GM23338 (cell line): ENCODE measurements at regions not wholly inside any gene's neighbourhood (a gene's known extent, or its start where the extent isn't known, plus 50 kb on each side); places are given as distances from the start of the nearest gene placed in this dataset.

Experiments used
- ATAC-seq: fragments of 200-7000 bp; cut with Tn5 transposase; 3 replicates; pipeline ENCODE4 v1.9.1; 2020
- DNase-seq: peaks from one replicate; pipeline ENCODE4 v3.0.0-alpha.2; 2015; ENCODE audit warnings: low spot score
- H2AFZ ChIP-seq: fragments of 200-600 bp; sonication (generic); 2 replicates; pipeline ENCODE4 v1.8.0; 2016; ENCODE audit warnings: antibody characterized with exemption, mild to moderate bottlenecking, moderate library complexity
- H3F3A ChIP-seq: fragments of 200-600 bp; sonication (generic); replicated peaks from 2 replicates; pipeline ENCODE4 v1.8.0; 2017; ENCODE audit warnings: antibody characterized with exemption, mixed run types, low read depth
- H3K27ac ChIP-seq: fragments of 200-600 bp; sonication (generic); 2 replicates; pipeline ENCODE4 v1.6.1; 2016; ENCODE audit warnings: low read depth
- H3K27me3 ChIP-seq: fragments of 200-600 bp; sonication (generic); 2 replicates; pipeline ENCODE4 v1.8.0; 2016; ENCODE audit warnings: mild to moderate bottlenecking, mixed run types, moderate library complexity; ENCODE audit not compliant: insufficient read depth
- H3K36me3 ChIP-seq: fragments of 200-600 bp; sonication (generic); 2 replicates; pipeline ENCODE4 v1.8.0; 2016; ENCODE audit warnings: mild to moderate bottlenecking; ENCODE audit not compliant: insufficient read depth
- H3K4me1 ChIP-seq: fragments of 200-600 bp; sonication (generic); 2 replicates; pipeline ENCODE4 v1.8.0; 2016; ENCODE audit warnings: mild to moderate bottlenecking, moderate library complexity; ENCODE audit not compliant: insufficient read depth
- H3K4me2 ChIP-seq: fragments of 200-600 bp; sonication (generic); 2 replicates; pipeline ENCODE4 v1.7.1; 2017; ENCODE audit warnings: mixed run types
- H3K4me3 ChIP-seq: fragments of 200-600 bp; sonication (generic); 2 replicates; pipeline ENCODE4 v1.6.1; 2016; ENCODE audit warnings: mixed run types
- H3K79me2 ChIP-seq: fragments of 200-600 bp; sonication (generic); replicated peaks from 2 replicates; pipeline ENCODE4 v1.8.0; 2017; ENCODE audit warnings: mild to moderate bottlenecking; ENCODE audit not compliant: insufficient read depth
- H3K9me2 ChIP-seq: fragments of 200-600 bp; sonication (generic); 2 replicates; pipeline ENCODE4 v1.8.0; 2017; ENCODE audit not compliant: insufficient read depth
- H4K20me1 ChIP-seq: fragments of 200-600 bp; sonication (generic); replicated peaks from 2 replicates; pipeline ENCODE4 v1.8.0; 2017; ENCODE audit warnings: mild to moderate bottlenecking; ENCODE audit not compliant: insufficient read depth
- H3K27ac Mint-ChIP-seq: 2 replicates; pipeline ENCODE4 v1.8.0; 2020; ENCODE audit warnings: inconsistent platforms, mild to moderate bottlenecking, moderate library complexity, mixed read lengths
- H3K27me3 Mint-ChIP-seq: 3 replicates; pipeline ENCODE4 v1.8.0; 2022; ENCODE audit warnings: low read depth, mild to moderate bottlenecking, moderate library complexity, mixed read lengths, inconsistent platforms; ENCODE audit not compliant: insufficient read depth, poor library complexity
- H3K36me3 Mint-ChIP-seq: 3 replicates; pipeline ENCODE4 v1.8.0; 2021; ENCODE audit warnings: low read depth, mild to moderate bottlenecking, inconsistent platforms, moderate library complexity, mixed read lengths
- H3K4me1 Mint-ChIP-seq: 3 replicates; pipeline ENCODE4 v1.8.0; 2020; ENCODE audit warnings: mild to moderate bottlenecking, inconsistent platforms, mixed read lengths
- H3K4me3 Mint-ChIP-seq: 3 replicates; pipeline ENCODE4 v1.8.0; 2021; ENCODE audit warnings: moderate library complexity, mild to moderate bottlenecking, inconsistent platforms, mixed read lengths
- H3K9me3 Mint-ChIP-seq: 3 replicates; pipeline ENCODE4 v1.8.0; 2020; ENCODE audit warnings: moderate library complexity, mild to moderate bottlenecking, inconsistent platforms, mixed read lengths
- CREB1 ChIP-seq: fragments of 250-450 bp; sonication (Bioruptor Pico); IDR thresholded peaks from 2 replicates; pipeline ENCODE4 v1.5.0; 2020; ENCODE audit warnings: low read depth, mild to moderate bottlenecking, moderate library complexity
- EZH2 ChIP-seq: fragments of 200-600 bp; sonication (generic); IDR thresholded peaks from one replicate; pipeline ENCODE4 v1.8.0; 2017; ENCODE audit warnings: antibody characterized with exemption, mild to moderate bottlenecking, low read depth; ENCODE audit not compliant: unreplicated experiment
- JUNB ChIP-seq: IDR thresholded peaks from one replicate; pipeline ENCODE4 v1.6.1; 2016; ENCODE audit warnings: antibody characterized with exemption; ENCODE audit not compliant: unreplicated experiment
- STAT1 ChIP-seq: IDR thresholded peaks from one replicate; pipeline ENCODE4 v1.6.1; 2016; ENCODE audit warnings: antibody characterized with exemption; ENCODE audit not compliant: unreplicated experiment
- ZNF114 ChIP-seq: fragments of 250-450 bp; sonication (Bioruptor Pico); IDR thresholded peaks from 2 replicates; pipeline ENCODE4 v1.5.0; 2020; ENCODE audit warnings: mild to moderate bottlenecking, moderate library complexity
- ZNF331 ChIP-seq: fragments of 250-450 bp; sonication (Bioruptor Pico); IDR thresholded peaks from 2 replicates; pipeline ENCODE4 v1.5.0; 2020; ENCODE audit warnings: low read depth, mild to moderate bottlenecking, moderate library complexity
- TF ChIP-seq, protein P1 (sequence below), 2 experiments: fragments of 200-600 bp in 1 of 2; sonication (generic) in 1 of 2; conservative IDR thresholded peaks; 2 replicates each; pipeline versions ENCODE4 v1.5.1 to v1.6.1; 2016 to 2017; ENCODE audit warnings: antibody characterized with exemption in 2 of 2, low read depth in 2 of 2, mild to moderate bottlenecking in 2 of 2, moderate library complexity in 1 of 2
- TF ChIP-seq, protein P2 (sequence below): IDR thresholded peaks from one replicate; pipeline ENCODE4 v1.6.1; 2018; ENCODE audit warnings: antibody characterized with exemption; ENCODE audit not compliant: unreplicated experiment

DNA sequence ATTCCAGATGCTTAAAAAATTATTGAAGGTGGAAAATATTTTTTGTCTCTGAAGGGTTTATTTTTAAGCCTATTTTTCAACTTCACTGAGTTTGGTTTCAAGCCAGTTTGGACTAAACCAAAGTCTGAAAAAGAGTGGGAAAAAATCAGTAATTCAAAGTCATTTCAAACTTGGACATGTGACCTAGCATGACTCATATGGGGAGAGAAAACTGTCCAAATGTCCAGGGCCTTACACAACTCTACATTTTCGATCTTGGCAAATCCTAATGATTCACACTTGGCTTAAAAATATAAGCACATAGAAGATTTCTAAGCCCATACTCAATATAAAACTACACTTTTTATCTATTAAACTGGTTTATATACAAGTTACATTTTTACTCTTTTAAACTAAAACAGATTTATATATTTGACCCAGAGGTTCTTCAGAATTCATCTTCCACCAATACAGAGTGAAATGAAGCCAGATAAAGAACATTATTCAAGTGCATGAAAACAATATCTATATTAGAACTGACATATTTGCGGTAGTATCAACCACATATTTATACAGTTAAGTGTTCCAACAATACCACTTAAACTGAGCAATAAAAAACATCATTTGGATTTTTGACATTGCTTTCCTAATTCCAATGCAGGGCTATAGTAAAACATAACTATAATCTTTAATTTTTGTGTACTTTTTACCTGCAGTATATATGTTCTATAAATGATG, 110.3 kb upstream of the TCF21 start:
- ATAC-seq (no peak), DNase-seq (no peak)
- no peaks in the 10 kb centered on the region for H3K27me3 ChIP-seq

More for the DNA sequence above, 110.3 kb upstream of the TCF21 start:
- TF ChIP-seq, protein P1, sequence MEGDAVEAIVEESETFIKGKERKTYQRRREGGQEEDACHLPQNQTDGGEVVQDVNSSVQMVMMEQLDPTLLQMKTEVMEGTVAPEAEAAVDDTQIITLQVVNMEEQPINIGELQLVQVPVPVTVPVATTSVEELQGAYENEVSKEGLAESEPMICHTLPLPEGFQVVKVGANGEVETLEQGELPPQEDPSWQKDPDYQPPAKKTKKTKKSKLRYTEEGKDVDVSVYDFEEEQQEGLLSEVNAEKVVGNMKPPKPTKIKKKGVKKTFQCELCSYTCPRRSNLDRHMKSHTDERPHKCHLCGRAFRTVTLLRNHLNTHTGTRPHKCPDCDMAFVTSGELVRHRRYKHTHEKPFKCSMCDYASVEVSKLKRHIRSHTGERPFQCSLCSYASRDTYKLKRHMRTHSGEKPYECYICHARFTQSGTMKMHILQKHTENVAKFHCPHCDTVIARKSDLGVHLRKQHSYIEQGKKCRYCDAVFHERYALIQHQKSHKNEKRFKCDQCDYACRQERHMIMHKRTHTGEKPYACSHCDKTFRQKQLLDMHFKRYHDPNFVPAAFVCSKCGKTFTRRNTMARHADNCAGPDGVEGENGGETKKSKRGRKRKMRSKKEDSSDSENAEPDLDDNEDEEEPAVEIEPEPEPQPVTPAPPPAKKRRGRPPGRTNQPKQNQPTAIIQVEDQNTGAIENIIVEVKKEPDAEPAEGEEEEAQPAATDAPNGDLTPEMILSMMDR (conservative IDR thresholded peaks at IDR 0.05; ENCODE audit: low read depth in 2 of 2) = no peak
- TF ChIP-seq, protein P2, sequence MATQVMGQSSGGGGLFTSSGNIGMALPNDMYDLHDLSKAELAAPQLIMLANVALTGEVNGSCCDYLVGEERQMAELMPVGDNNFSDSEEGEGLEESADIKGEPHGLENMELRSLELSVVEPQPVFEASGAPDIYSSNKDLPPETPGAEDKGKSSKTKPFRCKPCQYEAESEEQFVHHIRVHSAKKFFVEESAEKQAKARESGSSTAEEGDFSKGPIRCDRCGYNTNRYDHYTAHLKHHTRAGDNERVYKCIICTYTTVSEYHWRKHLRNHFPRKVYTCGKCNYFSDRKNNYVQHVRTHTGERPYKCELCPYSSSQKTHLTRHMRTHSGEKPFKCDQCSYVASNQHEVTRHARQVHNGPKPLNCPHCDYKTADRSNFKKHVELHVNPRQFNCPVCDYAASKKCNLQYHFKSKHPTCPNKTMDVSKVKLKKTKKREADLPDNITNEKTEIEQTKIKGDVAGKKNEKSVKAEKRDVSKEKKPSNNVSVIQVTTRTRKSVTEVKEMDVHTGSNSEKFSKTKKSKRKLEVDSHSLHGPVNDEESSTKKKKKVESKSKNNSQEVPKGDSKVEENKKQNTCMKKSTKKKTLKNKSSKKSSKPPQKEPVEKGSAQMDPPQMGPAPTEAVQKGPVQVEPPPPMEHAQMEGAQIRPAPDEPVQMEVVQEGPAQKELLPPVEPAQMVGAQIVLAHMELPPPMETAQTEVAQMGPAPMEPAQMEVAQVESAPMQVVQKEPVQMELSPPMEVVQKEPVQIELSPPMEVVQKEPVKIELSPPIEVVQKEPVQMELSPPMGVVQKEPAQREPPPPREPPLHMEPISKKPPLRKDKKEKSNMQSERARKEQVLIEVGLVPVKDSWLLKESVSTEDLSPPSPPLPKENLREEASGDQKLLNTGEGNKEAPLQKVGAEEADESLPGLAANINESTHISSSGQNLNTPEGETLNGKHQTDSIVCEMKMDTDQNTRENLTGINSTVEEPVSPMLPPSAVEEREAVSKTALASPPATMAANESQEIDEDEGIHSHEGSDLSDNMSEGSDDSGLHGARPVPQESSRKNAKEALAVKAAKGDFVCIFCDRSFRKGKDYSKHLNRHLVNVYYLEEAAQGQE = no peak
- TF ChIP-seq STAT1 (no peak), CREB1 (CRISPR knock-in tag) (no peak), ZNF331 (no peak), ZNF114 (CRISPR knock-in tag) (no peak), EZH2 (no peak), JUNB (no peak)
- Histone ChIP-seq H3K4me3 (no peak overlapping the region), H4K20me1 (no peaks in the 10 kb centered on the region), H3K4me2 (no peak overlapping the region), H2AFZ (no peak overlapping the region), H3K4me1 (no peaks in the 10 kb centered on the region), H3K36me3 (no peaks in the 10 kb centered on the region), H3F3A (no peaks in the 10 kb centered on the region), H3K79me2 (no peaks in the 10 kb centered on the region), H3K9me2 (no peaks in the 10 kb centered on the region; the same call in 1 of the 2 replicates), H3K27ac (no peak overlapping the region)
- H3K4me1 Mint-ChIP-seq = no peaks in the 10 kb centered on the region
- no peaks in the 10 kb centered on the region for H3K27me3 Mint-ChIP-seq
- no peak overlapping the region for H3K27ac Mint-ChIP-seq
- H3K4me3 Mint-ChIP-seq = no peak overlapping the region
- H3K9me3 Mint-ChIP-seq = no peaks in the 10 kb centered on the region
- no peaks in the 10 kb centered on the region for H3K36me3 Mint-ChIP-seq
